Trophoblast cell (in vitro differentiated cells and primary cell): ENCODE measurements at regions not wholly inside any gene's neighbourhood (a gene's known extent, or its start where the extent isn't known, plus 50 kb on each side); places are given as distances from the start of the nearest gene placed in this dataset.
"Not testable (repeated sequence)": the region's sequence is repeated elsewhere in the genome, so short reads cannot be mapped to it uniquely, and the experiment has no call there.

Experiments used
- DNase-seq, 2 donors: peaks; one replicate each; pipeline ENCODE4 v3.0.0-alpha.2; 2016
- H2AFZ ChIP-seq: 2 replicates; pipeline ENCODE4 v1.6.1; 2013; ENCODE audit warnings: low read length, moderate library complexity, mild to moderate bottlenecking; ENCODE audit not compliant: insufficient read depth, poor library complexity
- H2AK5ac ChIP-seq: 2 replicates; pipeline ENCODE4 v1.6.1; 2013; ENCODE audit warnings: mild to moderate bottlenecking, low read length
- H2BK120ac ChIP-seq: 2 replicates; pipeline ENCODE4 v1.6.1; 2013; ENCODE audit warnings: low read length, mild to moderate bottlenecking, moderate library complexity; ENCODE audit not compliant: insufficient read depth, poor library complexity
- H2BK12ac ChIP-seq: 2 replicates; pipeline ENCODE4 v1.6.1; 2013; ENCODE audit warnings: mild to moderate bottlenecking, low read length, moderate library complexity
- H2BK5ac ChIP-seq: 2 replicates; pipeline ENCODE4 v1.6.1; 2013; ENCODE audit warnings: low read length, low read depth, moderate library complexity, mild to moderate bottlenecking; ENCODE audit not compliant: poor library complexity
- H3K14ac ChIP-seq: 2 replicates; pipeline ENCODE4 v1.6.1; 2013; ENCODE audit warnings: mild to moderate bottlenecking, low read length
- H3K18ac ChIP-seq: 2 replicates; pipeline ENCODE4 v1.6.1; 2013; ENCODE audit warnings: mild to moderate bottlenecking, low read length
- H3K23ac ChIP-seq: 2 replicates; pipeline ENCODE4 v1.6.1; 2013; ENCODE audit warnings: low read length
- H3K27ac ChIP-seq: 2 replicates; pipeline ENCODE4 v1.5.1; 2013; ENCODE audit warnings: low read depth, mild to moderate bottlenecking, inconsistent platforms, low read length, moderate library complexity
- H3K27me3 ChIP-seq: 2 replicates; pipeline ENCODE4 v1.6.1; 2013; ENCODE audit warnings: inconsistent platforms, mild to moderate bottlenecking, low read length, moderate library complexity; ENCODE audit not compliant: insufficient read depth
- H3K36me3 ChIP-seq, 2 experiments: 1 replicate in 1 of 2; 2 replicates in 1 of 2; pipeline ENCODE4 v1.6.1; 2013; ENCODE audit warnings: low read length in 2 of 2, mild to moderate bottlenecking in 2 of 2, moderate library complexity in 1 of 2; ENCODE audit not compliant: insufficient read depth in 2 of 2, control insufficient read depth in 1 of 2
- H3K4ac ChIP-seq: 2 replicates; pipeline ENCODE4 v1.6.1; 2013; ENCODE audit warnings: low read depth, mild to moderate bottlenecking, low read length, moderate library complexity
- H3K4me1 ChIP-seq, 2 experiments: 1 replicate in 1 of 2; 2 replicates in 1 of 2; pipeline ENCODE4 v1.6.1; 2013; ENCODE audit warnings: low read length in 2 of 2, mild to moderate bottlenecking in 2 of 2, moderate library complexity in 1 of 2; ENCODE audit not compliant: insufficient read depth in 2 of 2, control insufficient read depth in 1 of 2
- H3K4me2 ChIP-seq: 2 replicates; pipeline ENCODE4 v1.6.1; 2013; ENCODE audit warnings: inconsistent platforms, mild to moderate bottlenecking, low read length, moderate library complexity
- H3K4me3 ChIP-seq: 2 replicates; pipeline ENCODE4 v1.5.1; 2013; ENCODE audit warnings: mild to moderate bottlenecking, low read depth, low read length, inconsistent platforms
- H3K79me1 ChIP-seq: one replicate; pipeline ENCODE4 v1.6.1; 2013; ENCODE audit warnings: low read length
- H3K79me2 ChIP-seq: 2 replicates; pipeline ENCODE4 v1.6.1; 2013; ENCODE audit warnings: low read length, mild to moderate bottlenecking; ENCODE audit not compliant: control insufficient read depth, insufficient read depth, poor library complexity
- H3K9ac ChIP-seq: 2 replicates; pipeline ENCODE4 v1.6.1; 2013; ENCODE audit warnings: mild to moderate bottlenecking, low read length
- H3K9me3 ChIP-seq: 2 replicates; pipeline ENCODE4 v1.6.1; 2013; ENCODE audit warnings: low read depth, mild to moderate bottlenecking, control low read depth, inconsistent platforms, low read length; ENCODE audit not compliant: insufficient read depth
- H4K12ac ChIP-seq: 2 replicates; pipeline ENCODE4 v1.6.1; 2013; ENCODE audit warnings: low read depth, mild to moderate bottlenecking, low read length, moderate library complexity
- H4K8ac ChIP-seq: 2 replicates; pipeline ENCODE4 v1.6.1; 2013; ENCODE audit warnings: low read depth, mild to moderate bottlenecking, low read length, moderate library complexity
- H4K91ac ChIP-seq: one replicate; pipeline ENCODE4 v1.6.1; 2013; ENCODE audit warnings: low read depth, mild to moderate bottlenecking, low read length, moderate library complexity
- WGBS: extraction: QIAGEN DNeasy Blood & Tissue Kit; methylation state at CpG from one replicate; pipeline ENCODE4 v1.1.7; 2013; ENCODE audit warnings: missing lambda C conversion rate; ENCODE audit not compliant: insufficient read length, insufficient coverage; ENCODE audit errors: extremely low coverage; 5-methylcytosine and 5-hydroxymethylcytosine counted together

DNA sequence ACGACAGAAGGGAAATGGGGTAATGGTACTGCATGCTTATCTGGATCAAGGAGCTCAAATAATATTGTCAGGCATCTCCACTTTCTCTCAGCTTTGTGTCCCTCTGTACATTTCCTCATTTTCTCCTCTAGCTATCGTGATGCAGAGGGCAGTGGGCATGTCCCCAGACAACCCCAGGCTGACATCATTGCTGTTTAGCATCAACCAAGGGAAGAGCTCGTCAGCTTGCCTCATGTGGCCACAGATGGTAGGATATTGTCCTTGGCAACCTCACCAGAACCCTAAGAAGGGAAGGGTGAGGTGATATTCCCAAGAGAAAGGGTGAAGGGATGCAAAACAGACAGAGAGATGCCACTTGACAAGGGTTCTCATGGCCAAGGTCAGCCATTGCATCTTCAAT is 58.3 kb downstream of the MAFB start:
- no peaks in the 10 kb centered on the region for H3K36me3 ChIP-seq
- H3K4ac ChIP-seq = no peak overlapping the region
- no peak overlapping the region for H2BK120ac ChIP-seq
- no peak overlapping the region for H4K91ac ChIP-seq
- no peak overlapping the region for H3K4me3 ChIP-seq
- no peaks in the 10 kb centered on the region for H3K9me3 ChIP-seq
- H4K12ac ChIP-seq = no peak overlapping the region
- peaks cover 0 to 4% of the 10 kb centered on the region in 2 experiments for H3K4me1 ChIP-seq
- H2AK5ac ChIP-seq = no peak overlapping the region
- H3K79me2 ChIP-seq = no peaks in the 10 kb centered on the region
- no peak overlapping the region for H2BK5ac ChIP-seq
- no CpG with 5 or more reads among the region's 3 CpGs for WGBS
- no peak overlapping the region for H3K18ac ChIP-seq
- no peak overlapping the region for H3K23ac ChIP-seq
- H3K79me1 ChIP-seq = no peaks in the 10 kb centered on the region
- no peak overlapping the region for H4K8ac ChIP-seq
- no peak overlapping the region for H3K14ac ChIP-seq
- no peak for DNase-seq
- no peak overlapping the region for H2BK12ac ChIP-seq
- no peak overlapping the region for H3K4me2 ChIP-seq
- peak overlapping the region; percentile 18 for H3K9ac ChIP-seq
- no peaks in the 10 kb centered on the region for H3K27me3 ChIP-seq
- H3K27ac ChIP-seq = no peak overlapping the region
- no peak overlapping the region for H2AFZ ChIP-seq

GRCh38 chr20:40630099-40630498 is 58.9 kb downstream of the MAFB start:
- no peak overlapping the region for H2BK120ac ChIP-seq
- H4K91ac ChIP-seq = no peak overlapping the region
- no peak for DNase-seq
- H2BK12ac ChIP-seq = no peak overlapping the region
- no peaks in the 10 kb centered on the region for H3K79me2 ChIP-seq
- no peak overlapping the region for H3K4me2 ChIP-seq
- H3K9me3 ChIP-seq = no peaks in the 10 kb centered on the region
- peaks cover 0 to 4% of the 10 kb centered on the region in 2 experiments for H3K4me1 ChIP-seq
- H3K27ac ChIP-seq = no peak overlapping the region
- H3K18ac ChIP-seq = no peak overlapping the region
- H2BK5ac ChIP-seq = no peak overlapping the region
- H4K12ac ChIP-seq = no peak overlapping the region
- no peaks in the 10 kb centered on the region for H3K79me1 ChIP-seq
- no peak overlapping the region for H3K4ac ChIP-seq
- no peak overlapping the region for H3K4me3 ChIP-seq
- no peaks in the 10 kb centered on the region for H3K27me3 ChIP-seq
- H2AK5ac ChIP-seq = no peak overlapping the region
- H3K36me3 ChIP-seq = no peaks in the 10 kb centered on the region
- WGBS = no CpG with 5 or more reads among the region's 7 CpGs
- no peak overlapping the region for H3K23ac ChIP-seq
- H3K9ac ChIP-seq = no peak overlapping the region
- no peak overlapping the region for H3K14ac ChIP-seq
- no peak overlapping the region for H2AFZ ChIP-seq
- H4K8ac ChIP-seq = no peak overlapping the region

DNA sequence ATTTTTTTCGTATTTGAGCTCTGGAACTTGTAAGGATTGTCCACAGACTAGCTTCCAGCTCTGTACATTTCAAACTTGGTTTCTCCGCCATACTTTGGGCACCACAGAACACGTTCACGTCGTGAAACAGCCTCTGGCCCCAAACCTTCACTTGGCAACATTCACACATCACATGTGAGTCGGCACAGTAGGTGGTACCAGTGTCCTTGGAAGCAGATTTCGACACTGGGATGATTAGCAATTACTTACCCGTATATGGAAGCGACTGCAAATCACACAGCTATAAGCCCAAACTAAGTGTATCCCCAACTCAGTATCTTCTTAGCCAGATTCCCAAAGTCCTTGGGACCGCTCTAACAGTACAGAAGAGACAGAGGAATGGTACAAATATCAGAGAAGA is 60.2 kb downstream of the MAFB start:
- Histone ChIP-seq H4K8ac (no peak overlapping the region), H2BK120ac (no peak overlapping the region), H2BK5ac (no peak overlapping the region), H3K4me2 (no peak overlapping the region), H3K79me2 (no peaks in the 10 kb centered on the region), H4K91ac (no peak overlapping the region), H3K23ac (no peak overlapping the region), H3K9me3 (no peaks in the 10 kb centered on the region), H3K14ac (no peak overlapping the region), H3K4me1 (peaks cover 0 to 4% of the 10 kb centered on the region in 2 experiments), H3K18ac (no peak overlapping the region), H2BK12ac (no peak overlapping the region), H3K27ac (no peak overlapping the region), H3K4me3 (no peak overlapping the region), H3K27me3 (no peaks in the 10 kb centered on the region), H2AFZ (no peak overlapping the region), H4K12ac (no peak overlapping the region), H3K79me1 (no peaks in the 10 kb centered on the region), H3K36me3 (no peaks in the 10 kb centered on the region), H2AK5ac (no peak overlapping the region), H3K9ac (no peak overlapping the region), H3K4ac (no peak overlapping the region)
- WGBS = no CpG with 5 or more reads among the region's 10 CpGs
- peak in 1 of 2 donors; percentile 3 for DNase-seq

- H3K36me3 ChIP-seq, H3K18ac ChIP-seq, H3K14ac ChIP-seq, H2AFZ ChIP-seq, H3K9ac ChIP-seq, H3K4me1 ChIP-seq, H3K79me2 ChIP-seq, H3K4ac ChIP-seq, H2BK12ac ChIP-seq, H3K4me3 ChIP-seq, H2BK120ac ChIP-seq, H4K12ac ChIP-seq, H3K9me3 ChIP-seq, H3K4me2 ChIP-seq, H3K27ac ChIP-seq, DNase-seq, H3K23ac ChIP-seq, H3K27me3 ChIP-seq, H2AK5ac ChIP-seq, H2BK5ac ChIP-seq, H3K79me1 ChIP-seq: not testable (repeated sequence)
- peak overlapping the region; percentile 37 for H4K91ac ChIP-seq
- peak overlapping the region; percentile 10 for H4K8ac ChIP-seq
- WGBS = no CpG with 5 or more reads among the region's 7 CpGs
Observed at GRCh38 chr20:40619053-40619452, 70.0 kb downstream of the MAFB start.
